ENCODE measurements at regions not wholly inside any gene's neighbourhood (a gene's known extent, or its start where the extent isn't known, plus 50 kb on each side); places are given as distances from the start of the nearest gene placed in this dataset.

DNA sequence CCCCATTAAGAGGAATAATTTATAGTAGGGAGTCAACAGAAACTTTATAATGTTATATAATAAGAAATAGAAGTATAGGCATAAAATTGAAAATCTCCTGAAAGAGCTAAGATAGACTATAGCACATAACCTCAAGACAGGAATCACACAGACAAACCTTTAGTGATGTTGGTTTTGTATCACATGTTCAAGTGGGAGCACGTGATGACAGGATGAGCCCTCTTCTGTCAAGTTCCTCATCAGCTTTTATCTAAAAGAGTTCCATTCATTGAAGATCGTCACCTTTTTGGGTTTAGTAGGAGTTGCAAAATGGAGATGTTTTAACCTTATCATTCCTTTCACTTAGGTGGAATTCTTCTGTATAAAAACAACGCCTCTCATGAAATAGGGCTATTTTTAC, 127.0 kb downstream of the MCHR2 start:
- H3K9me3 ChIP-seq: no peaks in the 10 kb centered on the region
- no peaks in the 10 kb centered on the region for H3K36me3 ChIP-seq
- DNase-seq (no peak), ATAC-seq (no peak)
- H3K27me3 ChIP-seq: no peaks in the 10 kb centered on the region
- TF ChIP-seq, protein P1, sequence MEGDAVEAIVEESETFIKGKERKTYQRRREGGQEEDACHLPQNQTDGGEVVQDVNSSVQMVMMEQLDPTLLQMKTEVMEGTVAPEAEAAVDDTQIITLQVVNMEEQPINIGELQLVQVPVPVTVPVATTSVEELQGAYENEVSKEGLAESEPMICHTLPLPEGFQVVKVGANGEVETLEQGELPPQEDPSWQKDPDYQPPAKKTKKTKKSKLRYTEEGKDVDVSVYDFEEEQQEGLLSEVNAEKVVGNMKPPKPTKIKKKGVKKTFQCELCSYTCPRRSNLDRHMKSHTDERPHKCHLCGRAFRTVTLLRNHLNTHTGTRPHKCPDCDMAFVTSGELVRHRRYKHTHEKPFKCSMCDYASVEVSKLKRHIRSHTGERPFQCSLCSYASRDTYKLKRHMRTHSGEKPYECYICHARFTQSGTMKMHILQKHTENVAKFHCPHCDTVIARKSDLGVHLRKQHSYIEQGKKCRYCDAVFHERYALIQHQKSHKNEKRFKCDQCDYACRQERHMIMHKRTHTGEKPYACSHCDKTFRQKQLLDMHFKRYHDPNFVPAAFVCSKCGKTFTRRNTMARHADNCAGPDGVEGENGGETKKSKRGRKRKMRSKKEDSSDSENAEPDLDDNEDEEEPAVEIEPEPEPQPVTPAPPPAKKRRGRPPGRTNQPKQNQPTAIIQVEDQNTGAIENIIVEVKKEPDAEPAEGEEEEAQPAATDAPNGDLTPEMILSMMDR (IDR thresholded peaks at IDR 0.05): no peak
- no peak for TF ChIP-seq POLR2A (IDR thresholded peaks at IDR 0.05)
- WGBS (ENCODE audit: insufficient coverage, low coverage, low lambda C conversion rate, missing lambda C conversion rate): 17% methylated on average over 3 of the region's 3 CpGs
- intact Hi-C loops (cut with DNase I): no loop called here
- no peak overlapping the region for H3K4me3 ChIP-seq
- no peak overlapping the region for H3K27ac ChIP-seq
- no peaks in the 10 kb centered on the region for H3K4me1 ChIP-seq

DNA sequence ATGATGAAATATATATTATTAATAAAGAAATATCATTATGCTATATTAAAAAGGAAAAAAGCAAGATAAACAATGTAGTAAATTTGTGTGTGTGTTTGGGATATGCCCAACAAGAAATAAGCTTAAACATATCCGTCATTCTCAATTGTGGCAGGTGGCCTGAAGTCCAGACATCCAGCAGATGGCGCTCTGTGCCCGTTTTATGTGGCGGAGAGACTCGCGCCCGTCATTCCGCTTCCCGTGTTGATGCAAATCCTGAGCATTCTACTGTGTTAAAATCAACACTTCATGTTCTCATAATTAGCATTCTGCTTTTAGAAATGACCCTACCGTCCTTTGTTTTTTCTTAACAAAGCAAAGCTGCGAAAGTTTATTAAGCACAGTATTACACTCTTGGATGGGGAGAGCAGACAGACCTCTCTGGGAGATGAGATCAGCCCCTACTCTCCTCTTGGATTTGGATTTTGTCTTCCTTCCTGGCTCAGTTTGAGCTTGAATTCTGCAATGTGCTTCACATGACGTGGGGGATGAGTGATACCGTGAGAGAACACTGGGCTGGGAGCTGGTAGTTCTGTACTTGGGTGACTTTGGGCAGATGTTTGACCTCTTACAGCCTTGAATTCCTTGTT, 125.8 kb downstream of the MCHR2 start:
- ATAC-seq (peak; percentile 86 to 97 (median 92)), DNase-seq (peak; percentile 71 to 77 (median 72))
- Histone ChIP-seq H3K36me3 (no peaks in the 10 kb centered on the region), H3K9me3 (no peaks in the 10 kb centered on the region), H3K4me3 (no peak overlapping the region), H3K27me3 (no peaks in the 10 kb centered on the region), H3K27ac (no peak overlapping the region), H3K4me1 (no peaks in the 10 kb centered on the region)
- 3% methylated on average over 13 of the region's 13 CpGs for WGBS (ENCODE audit: insufficient coverage, low coverage, low lambda C conversion rate, missing lambda C conversion rate)
- intact Hi-C loops (cut with DNase I): no loop called here
- TF ChIP-seq, protein P1 (IDR thresholded peaks at IDR 0.05): peak; percentile 54 to 94 (median 84)
- no peak for TF ChIP-seq POLR2A (IDR thresholded peaks at IDR 0.05)

Measured in right lobe of liver (tissue), 6 donors.